Natural killer cell (primary cell): ENCODE measurements at regions not wholly inside any gene's neighbourhood (a gene's known extent, or its start where the extent isn't known, plus 50 kb on each side); places are given as distances from the start of the nearest gene placed in this dataset.

ENCODE experiments used
- ATAC-seq, 3 donors: fragments of 150-1000 bp in 2 of 3; fragments of 200-7000 bp in 1 of 3; cut with Tn5 transposase; 1 replicate in 1 of 3; 2 replicates in 2 of 3; pipeline ENCODE4 v1.10.0; 2021; ENCODE audit warnings: mild to moderate bottlenecking in 2 of 3, moderate library complexity in 2 of 3
- DNase-seq, 2 donors: peaks; one replicate each; pipeline versions ENCODE4 v3.0.0 to v3.0.0-alpha.2; 2013 to 2021; ENCODE audit warnings: mixed read lengths in 1 of 2
- H3K27ac ChIP-seq: one replicate; pipeline ENCODE4 v1.5.1; 2013; ENCODE audit warnings: mild to moderate bottlenecking, low read length
- H3K27me3 ChIP-seq: one replicate; pipeline ENCODE4 v1.6.1; 2013; ENCODE audit warnings: low read length; ENCODE audit not compliant: control insufficient read depth, insufficient read depth
- H3K36me3 ChIP-seq: one replicate; pipeline ENCODE4 v1.6.1; 2013; ENCODE audit warnings: low read length; ENCODE audit not compliant: control insufficient read depth, insufficient read depth
- H3K4me1 ChIP-seq: one replicate; pipeline ENCODE4 v1.6.1; 2013; ENCODE audit warnings: low read length; ENCODE audit not compliant: control insufficient read depth, insufficient read depth
- H3K4me3 ChIP-seq: one replicate; pipeline ENCODE4 v1.5.1; 2013; ENCODE audit warnings: low read length
- H3K9me3 ChIP-seq: one replicate; pipeline ENCODE4 v1.6.1; 2013; ENCODE audit warnings: low read length; ENCODE audit not compliant: control insufficient read depth, insufficient read depth
- H3K27ac Mint-ChIP-seq, 2 donors: one replicate each; pipeline ENCODE4 v1.8.0; 2022; ENCODE audit warnings: mild to moderate bottlenecking in 2 of 2, mixed read lengths in 2 of 2, moderate library complexity in 1 of 2
- H3K27me3 Mint-ChIP-seq, 2 donors: one replicate each; pipeline ENCODE4 v1.8.0; 2022; ENCODE audit warnings: low read depth in 2 of 2, mixed read lengths in 2 of 2
- H3K36me3 Mint-ChIP-seq: one replicate; pipeline ENCODE4 v1.8.0; 2022; ENCODE audit warnings: mixed read lengths
- H3K4me1 Mint-ChIP-seq, 2 donors: one replicate each; pipeline ENCODE4 v1.8.0; 2022; ENCODE audit warnings: mixed read lengths in 2 of 2
- H3K4me3 Mint-ChIP-seq: one replicate; pipeline ENCODE4 v1.8.0; 2022; ENCODE audit warnings: mild to moderate bottlenecking, moderate library complexity, mixed read lengths
- H3K9me3 Mint-ChIP-seq, 2 donors: one replicate each; pipeline ENCODE4 v1.8.0; 2022; ENCODE audit warnings: mixed read lengths in 2 of 2
- WGBS: methylation state at CpG from one replicate; pipeline ENCODE4 v1.1.7; 2013; ENCODE audit warnings: missing lambda C conversion rate; ENCODE audit not compliant: insufficient coverage; 5-methylcytosine and 5-hydroxymethylcytosine counted together
- intact Hi-C: fragments of 100-400 bp; cut with micrococcal nuclease; formaldehyde crosslinking; loops from one replicate; pipeline ENCODE4 v1.14.2; 2022
- TF ChIP-seq, protein P1 (sequence below): fragments of 200-600 bp; IDR thresholded peaks from one replicate; pipeline ENCODE4 v1.8.0; 2022; ENCODE audit warnings: antibody characterized with exemption

DNA sequence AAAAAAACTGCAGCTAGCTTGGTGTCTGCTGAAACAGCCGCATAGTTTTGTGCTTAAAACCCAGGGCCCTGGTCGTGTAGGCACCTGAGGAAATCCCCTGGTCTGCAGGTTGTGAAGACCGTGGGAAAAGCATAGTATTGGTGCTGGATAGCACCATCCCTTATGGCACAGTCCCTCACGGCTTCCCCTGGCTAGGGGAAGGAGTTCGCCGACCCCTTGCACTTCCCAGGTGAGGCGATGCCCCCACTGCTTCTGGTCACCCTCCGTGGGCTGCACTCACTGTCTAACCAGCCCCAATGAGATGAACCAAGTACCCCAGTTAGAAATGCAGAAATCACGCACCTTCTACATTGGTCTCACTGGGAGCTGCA lies 1105.1 kb downstream of the STPG2 start:
- no peaks in the 10 kb centered on the region for H3K4me1 ChIP-seq
- WGBS, result 85% methylated on average over 9 of the region's 9 CpGs
- TF ChIP-seq, protein P1, sequence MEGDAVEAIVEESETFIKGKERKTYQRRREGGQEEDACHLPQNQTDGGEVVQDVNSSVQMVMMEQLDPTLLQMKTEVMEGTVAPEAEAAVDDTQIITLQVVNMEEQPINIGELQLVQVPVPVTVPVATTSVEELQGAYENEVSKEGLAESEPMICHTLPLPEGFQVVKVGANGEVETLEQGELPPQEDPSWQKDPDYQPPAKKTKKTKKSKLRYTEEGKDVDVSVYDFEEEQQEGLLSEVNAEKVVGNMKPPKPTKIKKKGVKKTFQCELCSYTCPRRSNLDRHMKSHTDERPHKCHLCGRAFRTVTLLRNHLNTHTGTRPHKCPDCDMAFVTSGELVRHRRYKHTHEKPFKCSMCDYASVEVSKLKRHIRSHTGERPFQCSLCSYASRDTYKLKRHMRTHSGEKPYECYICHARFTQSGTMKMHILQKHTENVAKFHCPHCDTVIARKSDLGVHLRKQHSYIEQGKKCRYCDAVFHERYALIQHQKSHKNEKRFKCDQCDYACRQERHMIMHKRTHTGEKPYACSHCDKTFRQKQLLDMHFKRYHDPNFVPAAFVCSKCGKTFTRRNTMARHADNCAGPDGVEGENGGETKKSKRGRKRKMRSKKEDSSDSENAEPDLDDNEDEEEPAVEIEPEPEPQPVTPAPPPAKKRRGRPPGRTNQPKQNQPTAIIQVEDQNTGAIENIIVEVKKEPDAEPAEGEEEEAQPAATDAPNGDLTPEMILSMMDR, result no peak

DNA sequence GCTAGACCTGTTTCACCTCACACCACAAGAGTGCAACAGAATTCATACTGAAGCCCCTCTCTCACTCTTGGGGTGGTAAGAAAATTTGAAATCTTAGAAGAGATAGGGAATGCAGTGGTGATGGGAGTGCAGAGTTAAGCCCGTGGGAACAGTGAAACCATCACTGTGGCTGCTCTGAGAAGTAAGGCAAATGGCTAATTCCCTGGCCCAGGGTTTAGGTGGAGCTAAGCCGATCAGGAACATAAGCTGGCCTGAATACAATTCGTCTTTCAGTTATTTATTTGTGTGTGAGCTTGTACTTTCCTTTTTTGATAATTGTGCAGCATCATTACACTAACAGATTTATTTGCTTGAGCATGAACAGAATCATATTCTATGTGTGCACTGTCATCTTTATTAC lies 1070.6 kb downstream of the STPG2 start:
- TF ChIP-seq, protein P1, result no peak
- Histone ChIP-seq H3K36me3 (no peaks in the 10 kb centered on the region), H3K9me3 (no peaks in the 10 kb centered on the region), H3K4me3 (no peak overlapping the region), H3K4me1 (no peaks in the 10 kb centered on the region), H3K27me3 (no peaks in the 10 kb centered on the region), H3K27ac (no peak overlapping the region)
- Mint-ChIP-seq H3K36me3 (no peaks in the 10 kb centered on the region), H3K4me1 (no peaks in the 10 kb centered on the region), H3K4me3 (no peak overlapping the region), H3K27me3 (no peaks in the 10 kb centered on the region), H3K9me3 (peaks cover 6 to 10% of the 10 kb centered on the region in 2 donors), H3K27ac (no peak overlapping the region)
- WGBS, result 79% methylated on average over 1 of the region's 3 CpGs
- intact Hi-C loops, result no loop called here
- ATAC-seq, result no peak
- no peak for DNase-seq

More for the DNA sequence above, 1105.1 kb downstream of the STPG2 start:
- H3K4me3 ChIP-seq, result no peak overlapping the region
- no peaks in the 10 kb centered on the region for H3K27me3 ChIP-seq
- no peaks in the 10 kb centered on the region for H3K36me3 ChIP-seq
- no peak for DNase-seq
- H3K9me3 ChIP-seq, result peaks cover 3% of the 10 kb centered on the region
- no peak overlapping the region for H3K27ac ChIP-seq
- intact Hi-C loops, result no loop called here
- H3K27ac Mint-ChIP-seq, result no peak overlapping the region
- no peaks in the 10 kb centered on the region for H3K4me1 Mint-ChIP-seq
- no peak for ATAC-seq
- peaks cover 7 to 8% of the 10 kb centered on the region in 2 donors for H3K9me3 Mint-ChIP-seq
- H3K27me3 Mint-ChIP-seq, result no peaks in the 10 kb centered on the region
- no peak overlapping the region for H3K4me3 Mint-ChIP-seq
- H3K36me3 Mint-ChIP-seq, result no peaks in the 10 kb centered on the region

DNA sequence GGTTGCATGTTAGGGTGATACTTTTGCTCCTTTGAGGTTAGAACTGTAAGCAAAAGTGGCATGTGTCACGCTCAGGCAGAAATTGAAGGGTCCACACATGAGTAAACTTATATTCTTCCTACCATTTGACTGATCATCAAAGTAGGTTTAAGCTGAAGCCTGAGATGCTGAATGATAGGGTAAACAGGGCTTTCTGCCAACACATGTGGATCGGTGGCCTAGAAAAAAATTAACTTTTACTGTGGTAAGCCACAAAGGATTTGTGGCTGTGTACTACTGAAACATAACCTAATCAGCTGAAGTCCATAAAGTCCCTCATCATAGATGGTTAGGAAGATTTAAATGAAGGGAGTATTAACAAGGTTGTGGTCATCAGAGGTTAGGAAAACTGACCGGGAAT lies 1070.1 kb downstream of the STPG2 start:
- intact Hi-C loops, result no loop called here
- no peaks in the 10 kb centered on the region for H3K9me3 ChIP-seq
- ATAC-seq (no peak), DNase-seq (no peak)
- no peaks in the 10 kb centered on the region for H3K36me3 Mint-ChIP-seq
- no peak overlapping the region for H3K4me3 Mint-ChIP-seq
- no peak overlapping the region for H3K27ac ChIP-seq
- TF ChIP-seq, protein P1, result no peak
- no peak overlapping the region for H3K4me3 ChIP-seq
- WGBS, result 9% methylated on average over 2 of the region's 3 CpGs
- H3K36me3 ChIP-seq, result no peaks in the 10 kb centered on the region
- no peaks in the 10 kb centered on the region for H3K4me1 Mint-ChIP-seq
- H3K27me3 Mint-ChIP-seq, result no peaks in the 10 kb centered on the region
- H3K27ac Mint-ChIP-seq, result no peak overlapping the region
- peaks cover 6 to 9% of the 10 kb centered on the region in 2 donors for H3K9me3 Mint-ChIP-seq
- H3K4me1 ChIP-seq, result no peaks in the 10 kb centered on the region
- H3K27me3 ChIP-seq, result no peaks in the 10 kb centered on the region

DNA sequence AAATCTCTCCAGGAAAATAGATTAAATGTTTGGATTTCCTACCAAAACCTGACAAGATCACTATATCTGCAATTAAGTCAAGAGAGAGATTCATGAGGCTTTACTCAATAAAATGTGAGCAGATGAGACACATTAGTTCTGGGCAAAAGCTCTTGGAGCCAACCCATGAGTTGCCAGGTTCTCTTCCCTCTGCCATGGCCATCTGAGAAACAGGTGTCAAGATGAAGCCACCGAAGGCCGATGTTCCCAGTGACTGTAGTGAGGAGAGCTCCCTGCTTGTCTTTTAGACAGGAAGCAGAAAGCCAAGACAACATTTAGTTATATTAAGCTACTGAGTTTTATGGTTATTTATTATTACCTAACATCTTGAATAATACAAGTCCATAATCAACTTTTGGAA lies 1068.7 kb downstream of the STPG2 start:
- DNase-seq (no peak), ATAC-seq (no peak)
- Mint-ChIP-seq H3K9me3 (peaks cover 8 to 9% of the 10 kb centered on the region in 2 donors), H3K27me3 (no peaks in the 10 kb centered on the region), H3K36me3 (no peaks in the 10 kb centered on the region), H3K4me3 (no peak overlapping the region), H3K4me1 (no peaks in the 10 kb centered on the region), H3K27ac (no peak overlapping the region)
- no peaks in the 10 kb centered on the region for H3K27me3 ChIP-seq
- no peaks in the 10 kb centered on the region for H3K9me3 ChIP-seq
- H3K36me3 ChIP-seq, result no peaks in the 10 kb centered on the region
- no CpG with 5 or more reads among the region's 2 CpGs for WGBS
- no peak overlapping the region for H3K4me3 ChIP-seq
- TF ChIP-seq, protein P1, result no peak
- intact Hi-C loops, result no loop called here
- H3K4me1 ChIP-seq, result no peaks in the 10 kb centered on the region
- no peak overlapping the region for H3K27ac ChIP-seq
